Stimulated activated CD4-positive, alpha-beta T cell treated with anti-CD3 and anti-CD28 coated beads, Interleukin-4, amount 100 ng/mL, for 24 hours (primary cell): ENCODE measurements at regions not wholly inside any gene's neighbourhood (a gene's known extent, or its start where the extent isn't known, plus 50 kb on each side); places are given as distances from the start of the nearest gene placed in this dataset.
A peak's percentile ranks its signal among the peaks of the same experiment; 100 is the strongest.
"Not testable (repeated sequence)": the region's sequence is repeated elsewhere in the genome, so short reads cannot be mapped to it uniquely, and the experiment has no call there.

ENCODE experiments used
- DNase-seq: peaks from one replicate; pipeline ENCODE4 v3.0.0-alpha.2; 2020

GRCh38 chr1:29800522-29800956, 564.2 kb downstream of the PTPRU start:
- no peak for DNase-seq

- no peak for DNase-seq
These were observed 563.8 kb downstream of the PTPRU start for GRCh38 chr1:29800120-29800519.

GRCh38 chr1:29798699-29799566, 562.6 kb downstream of the PTPRU start:
- DNase-seq = no peak

- DNase-seq = not testable (repeated sequence)
These were observed 560.8 kb downstream of the PTPRU start for GRCh38 chr1:29797125-29797524.

- not testable (repeated sequence) for DNase-seq
These were observed 559.6 kb downstream of the PTPRU start for GRCh38 chr1:29795965-29796364.

- no peak for DNase-seq
These were observed 557.5 kb downstream of the PTPRU start for GRCh38 chr1:29793653-29794348.

GRCh38 chr1:29793101-29793546, 556.8 kb downstream of the PTPRU start:
- peak; percentile 54 for DNase-seq

GRCh38 chr1:29789910-29790247, 553.6 kb downstream of the PTPRU start:
- DNase-seq = no peak

GRCh38 chr1:29789221-29789909, 553.0 kb downstream of the PTPRU start:
- DNase-seq = no peak

- no peak for DNase-seq
These were observed 550.7 kb downstream of the PTPRU start for GRCh38 chr1:29786791-29787732.

GRCh38 chr1:29786195-29786594, 549.9 kb downstream of the PTPRU start:
- no peak for DNase-seq

GRCh38 chr1:29785554-29785953, 549.2 kb downstream of the PTPRU start:
- DNase-seq = no peak

- DNase-seq = no peak
These were observed 548.8 kb downstream of the PTPRU start for GRCh38 chr1:29785137-29785527.

- DNase-seq = no peak
These were observed 548.2 kb downstream of the PTPRU start for GRCh38 chr1:29784276-29785136.

- no peak for DNase-seq
These were observed 547.4 kb downstream of the PTPRU start for GRCh38 chr1:29783508-29784275.

GRCh38 chr1:29782846-29783507, 546.7 kb downstream of the PTPRU start:
- no peak for DNase-seq

GRCh38 chr1:29779146-29779545, 542.8 kb downstream of the PTPRU start:
- no peak for DNase-seq

GRCh38 chr1:29777522-29777921, 541.2 kb downstream of the PTPRU start:
- DNase-seq = no peak

- no peak for DNase-seq
These were observed 538.0 kb downstream of the PTPRU start for GRCh38 chr1:29774355-29774754.

GRCh38 chr1:29772584-29773100, 536.3 kb downstream of the PTPRU start:
- no peak for DNase-seq
